ENCODE measurements at regions not wholly inside any gene's neighbourhood (a gene's known extent, or its start where the extent isn't known, plus 50 kb on each side); places are given as distances from the start of the nearest gene placed in this dataset.
A peak's percentile ranks its signal among the peaks of the same experiment; 100 is the strongest.

DNA sequence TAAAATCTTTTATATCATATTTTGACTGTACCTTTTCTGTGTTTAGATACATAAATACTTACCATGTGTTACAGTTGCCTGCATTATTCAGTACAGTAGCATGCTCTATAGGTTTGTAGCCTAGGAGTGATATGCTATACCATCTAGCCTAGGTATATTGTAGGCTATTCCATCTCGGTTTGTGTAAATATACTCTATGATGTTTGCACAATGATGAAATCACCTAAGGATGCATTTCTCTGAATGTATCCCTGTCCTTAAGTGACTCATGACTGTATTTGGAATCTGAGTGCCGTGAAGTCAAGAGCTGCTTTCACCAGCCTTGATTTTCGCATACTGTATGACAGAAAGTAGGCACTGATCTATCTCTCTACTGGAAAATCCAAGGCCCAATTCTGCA, 129.9 kb downstream of the UTRN start (continued):
- TF ChIP-seq ZHX2 (IDR thresholded peaks at IDR 0.05; ENCODE audit: low read depth) = no peak
- TF ChIP-seq ZHX2 (CRISPR knock-in tag; IDR thresholded peaks at IDR 0.05; ENCODE audit: borderline replicate concordance) = no peak
- no peak for TF ChIP-seq ZNF44 (CRISPR knock-in tag; IDR thresholded peaks at IDR 0.05)
- TF ChIP-seq HNF1B (CRISPR knock-in tag; IDR thresholded peaks at IDR 0.05) = no peak
- peak; percentile 44; the same call in 1 of the 2 replicates for TF ChIP-seq ZNF878 (CRISPR knock-in tag; IDR thresholded peaks at IDR 0.05)
- no peak for TF ChIP-seq ZNF749 (CRISPR knock-in tag; IDR thresholded peaks at IDR 0.05; ENCODE audit: borderline replicate concordance)
- TF ChIP-seq ZBTB39 (CRISPR knock-in tag; IDR thresholded peaks at IDR 0.05) = no peak
- TF ChIP-seq SOX6 (IDR thresholded peaks at IDR 0.05) = no peak
- TF ChIP-seq SOX6 (CRISPR knock-in tag; IDR thresholded peaks at IDR 0.05) = peak; percentile 85
- TF ChIP-seq PHF20 (CRISPR knock-in tag; IDR thresholded peaks at IDR 0.05) = no peak
- TF ChIP-seq, protein P1, sequence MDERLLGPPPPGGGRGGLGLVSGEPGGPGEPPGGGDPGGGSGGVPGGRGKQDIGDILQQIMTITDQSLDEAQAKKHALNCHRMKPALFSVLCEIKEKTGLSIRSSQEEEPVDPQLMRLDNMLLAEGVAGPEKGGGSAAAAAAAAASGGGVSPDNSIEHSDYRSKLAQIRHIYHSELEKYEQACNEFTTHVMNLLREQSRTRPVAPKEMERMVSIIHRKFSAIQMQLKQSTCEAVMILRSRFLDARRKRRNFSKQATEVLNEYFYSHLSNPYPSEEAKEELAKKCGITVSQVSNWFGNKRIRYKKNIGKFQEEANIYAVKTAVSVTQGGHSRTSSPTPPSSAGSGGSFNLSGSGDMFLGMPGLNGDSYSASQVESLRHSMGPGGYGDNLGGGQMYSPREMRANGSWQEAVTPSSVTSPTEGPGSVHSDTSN (CRISPR knock-in tag; IDR thresholded peaks at IDR 0.05) = no peak
- TF ChIP-seq CCAR2 (optimal IDR thresholded peaks at IDR 0.05; ENCODE audit: low read depth, low read length) = no peak
- TF ChIP-seq ZNF235 (CRISPR knock-in tag; IDR thresholded peaks at IDR 0.05; ENCODE audit: borderline replicate concordance) = no peak
- no peak for TF ChIP-seq ZNF335 (CRISPR knock-in tag; IDR thresholded peaks at IDR 0.05)
- no peak for TF ChIP-seq ZNF891 (CRISPR knock-in tag; IDR thresholded peaks at IDR 0.05)
- TF ChIP-seq HDAC2 (CRISPR knock-in tag; IDR thresholded peaks at IDR 0.05) = peak; percentile 93
- no peak for TF ChIP-seq SUZ12 (IDR thresholded peaks at IDR 0.05; ENCODE audit: low read depth, low read length)
- TF ChIP-seq, protein P2, sequence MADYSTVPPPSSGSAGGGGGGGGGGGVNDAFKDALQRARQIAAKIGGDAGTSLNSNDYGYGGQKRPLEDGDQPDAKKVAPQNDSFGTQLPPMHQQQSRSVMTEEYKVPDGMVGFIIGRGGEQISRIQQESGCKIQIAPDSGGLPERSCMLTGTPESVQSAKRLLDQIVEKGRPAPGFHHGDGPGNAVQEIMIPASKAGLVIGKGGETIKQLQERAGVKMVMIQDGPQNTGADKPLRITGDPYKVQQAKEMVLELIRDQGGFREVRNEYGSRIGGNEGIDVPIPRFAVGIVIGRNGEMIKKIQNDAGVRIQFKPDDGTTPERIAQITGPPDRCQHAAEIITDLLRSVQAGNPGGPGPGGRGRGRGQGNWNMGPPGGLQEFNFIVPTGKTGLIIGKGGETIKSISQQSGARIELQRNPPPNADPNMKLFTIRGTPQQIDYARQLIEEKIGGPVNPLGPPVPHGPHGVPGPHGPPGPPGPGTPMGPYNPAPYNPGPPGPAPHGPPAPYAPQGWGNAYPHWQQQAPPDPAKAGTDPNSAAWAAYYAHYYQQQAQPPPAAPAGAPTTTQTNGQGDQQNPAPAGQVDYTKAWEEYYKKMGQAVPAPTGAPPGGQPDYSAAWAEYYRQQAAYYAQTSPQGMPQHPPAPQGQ (CRISPR knock-in tag; IDR thresholded peaks at IDR 0.05; ENCODE audit: borderline replicate concordance) = no peak

All from HepG2 (cell line).